Left lung (tissue), 4 donors: ENCODE measurements at regions not wholly inside any gene's neighbourhood (a gene's known extent, or its start where the extent isn't known, plus 50 kb on each side); places are given as distances from the start of the nearest gene placed in this dataset.
A peak's percentile ranks its signal among the peaks of the same experiment; 100 is the strongest.

Source experiments
- ATAC-seq: fragments of 200-7000 bp; cut with Tn5 transposase; one replicate; pipeline ENCODE4 v1.9.1; 2020; ENCODE audit warnings: moderate library complexity
- DNase-seq, 4 donors: peaks; one replicate each; pipeline ENCODE4 v3.0.0-alpha.2; 2013 to 2020
- H3K27ac ChIP-seq, 2 donors: fragments of 200-600 bp; sonication (generic) in 1 of 2; one replicate each; pipeline versions ENCODE4 v1.5.0 to v1.8.0; 2020 to 2021
- H3K27me3 ChIP-seq, 2 donors: fragments of 200-600 bp; sonication (generic) in 1 of 2; one replicate each; pipeline versions ENCODE4 v1.5.0 to v1.8.0; 2020 to 2021
- H3K36me3 ChIP-seq, 2 donors: fragments of 200-600 bp; sonication (generic) in 1 of 2; one replicate each; pipeline versions ENCODE4 v1.5.0 to v1.8.0; 2020 to 2021
- H3K4me1 ChIP-seq, 2 donors: fragments of 200-600 bp; one replicate each; pipeline ENCODE4 v1.8.0; 2021
- H3K4me3 ChIP-seq, 2 donors: fragments of 200-600 bp; sonication (generic) in 1 of 2; one replicate each; pipeline versions ENCODE4 v1.5.0 to v1.8.0; 2020 to 2021; ENCODE audit warnings: mild to moderate bottlenecking in 1 of 2
- H3K9me3 ChIP-seq, 2 donors: fragments of 200-600 bp; sonication (generic) in 1 of 2; one replicate each; pipeline versions ENCODE4 v1.5.0 to v1.8.0; 2020 to 2021
- CTCF ChIP-seq, 2 donors: fragments of 200-600 bp; sonication (generic) in 1 of 2; IDR thresholded peaks; one replicate each; pipeline versions ENCODE4 v1.5.0 to v1.8.0; 2021; ENCODE audit warnings: antibody characterized with exemption in 2 of 2
- intact Hi-C, 2 donors: fragments of 100-400 bp; cut with DNase I; formaldehyde crosslinking; loops; one replicate each; pipeline versions ENCODE4 v1.11.2 to v1.14.2; 2022
- donor health status: DM: no; HTN: yes; CAD: no.
- donor health status: DM: no; HTN: no; CAD: no.

DNA sequence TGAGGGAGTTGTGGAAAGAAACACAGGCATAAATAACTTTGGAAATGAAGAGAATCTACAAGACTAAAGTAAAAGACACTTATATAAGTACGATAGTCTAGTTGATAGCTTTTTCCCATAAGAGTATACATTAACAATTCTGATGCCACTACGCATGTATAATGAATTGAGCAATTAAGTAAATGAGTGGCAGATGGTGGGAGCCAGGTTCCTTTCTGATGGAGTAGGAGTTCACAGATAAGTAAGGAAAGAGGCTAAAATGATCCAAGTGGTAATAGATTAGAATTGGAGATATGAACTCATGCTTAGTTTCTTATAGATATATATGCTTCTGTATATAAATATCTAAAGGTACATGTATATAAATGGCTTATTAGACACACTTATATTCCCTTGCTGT is 368.3 kb downstream of the FAM181B start:
- TF ChIP-seq CTCF (IDR thresholded peaks at IDR 0.05) = no peak
- Histone ChIP-seq H3K27me3 (no peaks in the 10 kb centered on the region), H3K27ac (no peak overlapping the region), H3K9me3 (no peaks in the 10 kb centered on the region), H3K4me1 (no peaks in the 10 kb centered on the region), H3K4me3 (no peak overlapping the region), H3K36me3 (no peaks in the 10 kb centered on the region)
- intact Hi-C loops = no loop called here
- no peak for ATAC-seq
- no peak for DNase-seq

GRCh38 chr11:82356316-82356715 is 377.3 kb downstream of the FAM181B start:
- TF ChIP-seq CTCF (IDR thresholded peaks at IDR 0.05) = no peak
- Histone ChIP-seq H3K4me1 (no peaks in the 10 kb centered on the region), H3K36me3 (no peaks in the 10 kb centered on the region), H3K9me3 (peaks cover 0 to 4% of the 10 kb centered on the region in 2 donors), H3K27ac (no peak overlapping the region), H3K27me3 (no peaks in the 10 kb centered on the region), H3K4me3 (no peak overlapping the region)
- intact Hi-C loops = no loop called here
- DNase-seq (no peak), ATAC-seq (no peak)

DNA sequence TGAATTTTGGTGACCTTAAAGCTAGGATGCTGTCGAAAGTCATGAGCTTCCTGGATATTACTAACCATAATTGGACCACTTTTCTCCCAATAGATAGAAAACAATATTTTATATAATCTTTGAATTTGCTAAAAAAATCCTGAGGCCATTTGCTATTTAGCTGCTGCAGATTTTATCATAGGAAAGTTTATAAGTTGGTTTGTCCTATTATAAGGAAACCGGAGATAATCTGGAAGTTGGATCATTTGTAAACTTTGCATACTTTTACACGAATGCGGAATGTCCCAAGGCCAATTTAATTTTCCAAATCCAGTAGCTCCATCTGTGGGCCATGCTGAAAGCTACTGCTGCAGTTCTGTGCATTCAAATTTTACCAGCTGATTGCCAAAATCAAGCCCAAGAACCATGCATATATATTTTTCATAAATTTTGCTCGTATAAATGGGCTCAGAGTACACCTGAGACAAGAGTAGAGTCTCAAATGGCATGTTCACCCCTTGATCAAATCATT is 378.3 kb downstream of the FAM181B start:
- Histone ChIP-seq H3K4me3 (no peak overlapping the region), H3K4me1 (no peaks in the 10 kb centered on the region), H3K9me3 (peaks cover 0 to 4% of the 10 kb centered on the region in 2 donors), H3K36me3 (no peaks in the 10 kb centered on the region), H3K27me3 (no peaks in the 10 kb centered on the region), H3K27ac (no peak overlapping the region)
- DNase-seq = no peak
- intact Hi-C loops = no loop called here
- no peak for TF ChIP-seq CTCF (IDR thresholded peaks at IDR 0.05)
- no peak for ATAC-seq

DNA sequence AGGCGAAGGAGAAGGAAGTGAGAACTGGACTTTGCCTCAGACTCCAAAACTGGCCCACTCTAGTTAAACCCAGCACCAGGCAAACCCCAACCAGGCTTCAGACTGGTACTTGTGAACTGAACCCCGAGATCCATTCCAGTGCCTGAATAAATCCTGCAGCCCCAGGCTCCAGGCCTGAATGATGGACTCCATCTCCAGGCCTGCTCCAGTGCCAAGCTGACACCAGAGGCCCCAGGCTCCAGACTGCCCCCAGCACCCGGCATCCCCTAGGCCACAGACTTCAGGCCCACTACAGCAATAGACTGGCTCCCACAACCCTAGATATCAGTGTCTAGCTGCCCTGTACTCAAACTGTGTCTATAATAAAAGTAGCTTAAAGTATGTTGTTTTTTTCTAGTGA is 406.8 kb downstream of the FAM181B start:
- no peak overlapping the region for H3K4me3 ChIP-seq
- H3K27me3 ChIP-seq = no peaks in the 10 kb centered on the region
- TF ChIP-seq CTCF (IDR thresholded peaks at IDR 0.05) = no peak
- ATAC-seq (no peak), DNase-seq (peak in 1 of 4 donors; percentile 37)
- H3K9me3 ChIP-seq = no peaks in the 10 kb centered on the region
- no peaks in the 10 kb centered on the region for H3K36me3 ChIP-seq
- H3K27ac ChIP-seq = no peak overlapping the region
- intact Hi-C loops = no loop called here
- no peaks in the 10 kb centered on the region for H3K4me1 ChIP-seq

DNA sequence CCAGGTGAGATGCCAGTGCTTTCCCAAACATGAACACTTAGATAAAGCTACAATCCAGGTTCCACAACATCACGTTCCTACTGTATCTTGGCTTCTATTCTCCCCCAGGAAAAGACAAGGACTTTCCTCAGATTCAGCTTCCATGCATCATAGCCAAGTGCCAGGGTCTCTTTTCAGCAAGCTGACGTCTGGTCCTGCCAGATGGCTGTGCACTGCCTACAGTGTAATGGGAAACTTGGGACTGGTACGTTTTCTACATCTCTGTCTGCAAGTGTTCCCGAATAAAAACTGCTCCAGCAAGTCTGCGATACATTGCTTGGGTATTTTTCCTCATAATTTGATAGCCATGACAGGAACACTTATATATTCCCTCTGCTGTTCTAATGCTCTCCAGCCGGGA is 412.5 kb downstream of the FAM181B start:
- TF ChIP-seq CTCF (IDR thresholded peaks at IDR 0.05) = no peak
- Histone ChIP-seq H3K27me3 (no peaks in the 10 kb centered on the region), H3K27ac (no peak overlapping the region), H3K4me1 (no peaks in the 10 kb centered on the region), H3K9me3 (no peaks in the 10 kb centered on the region), H3K36me3 (no peaks in the 10 kb centered on the region), H3K4me3 (no peak overlapping the region)
- DNase-seq (no peak), ATAC-seq (no peak)
- intact Hi-C loops = no loop called here
